Activated CD8-positive, alpha-beta T cell treated with anti-CD3 and anti-CD28 coated beads, Interleukin-2, amount 10 ng/mL, durations not matched to agents 7 days and 5 days (primary cell): ENCODE measurements at regions not wholly inside any gene's neighbourhood (a gene's known extent, or its start where the extent isn't known, plus 50 kb on each side); places are given as distances from the start of the nearest gene placed in this dataset.

ENCODE experiments used
- ATAC-seq: fragments of 150-1000 bp; cut with Tn5 transposase; one replicate; pipeline ENCODE4 v1.10.0; 2021; ENCODE audit warnings: moderate library complexity
- CTCF ChIA-PET: fragments of 350-600 bp; sonication (Branson Sonifier 250); formaldehyde crosslinking; loops from one replicate; lab custom pipeline; 2021; ENCODE audit warnings: antibody characterized with exemption; lab: Charles Lee
- POLR2A ChIA-PET: fragments of 350-600 bp; sonication (Branson Sonifier 250); formaldehyde crosslinking; loops from one replicate; lab custom pipeline; 2021; ENCODE audit warnings: antibody characterized with exemption; lab: Charles Lee
- DNase-seq: peaks from one replicate; pipeline ENCODE4 v3.0.0-alpha.2; 2020
- H3K27ac Mint-ChIP-seq: one replicate; pipeline ENCODE4 v1.8.0; 2021; ENCODE audit warnings: mild to moderate bottlenecking, mixed read lengths
- H3K27me3 Mint-ChIP-seq: one replicate; pipeline ENCODE4 v1.8.0; 2021; ENCODE audit warnings: low read depth, mixed read lengths
- H3K36me3 Mint-ChIP-seq: one replicate; pipeline ENCODE4 v1.8.0; 2021; ENCODE audit warnings: low read depth, mixed read lengths
- H3K4me1 Mint-ChIP-seq: one replicate; pipeline ENCODE4 v1.8.0; 2021; ENCODE audit warnings: low read depth, mixed read lengths
- H3K4me3 Mint-ChIP-seq: one replicate; pipeline ENCODE4 v1.8.0; 2021; ENCODE audit warnings: mild to moderate bottlenecking, mixed read lengths
- H3K9me3 Mint-ChIP-seq: one replicate; pipeline ENCODE4 v1.8.0; 2022; ENCODE audit warnings: mixed read lengths; ENCODE audit not compliant: insufficient read depth

DNA sequence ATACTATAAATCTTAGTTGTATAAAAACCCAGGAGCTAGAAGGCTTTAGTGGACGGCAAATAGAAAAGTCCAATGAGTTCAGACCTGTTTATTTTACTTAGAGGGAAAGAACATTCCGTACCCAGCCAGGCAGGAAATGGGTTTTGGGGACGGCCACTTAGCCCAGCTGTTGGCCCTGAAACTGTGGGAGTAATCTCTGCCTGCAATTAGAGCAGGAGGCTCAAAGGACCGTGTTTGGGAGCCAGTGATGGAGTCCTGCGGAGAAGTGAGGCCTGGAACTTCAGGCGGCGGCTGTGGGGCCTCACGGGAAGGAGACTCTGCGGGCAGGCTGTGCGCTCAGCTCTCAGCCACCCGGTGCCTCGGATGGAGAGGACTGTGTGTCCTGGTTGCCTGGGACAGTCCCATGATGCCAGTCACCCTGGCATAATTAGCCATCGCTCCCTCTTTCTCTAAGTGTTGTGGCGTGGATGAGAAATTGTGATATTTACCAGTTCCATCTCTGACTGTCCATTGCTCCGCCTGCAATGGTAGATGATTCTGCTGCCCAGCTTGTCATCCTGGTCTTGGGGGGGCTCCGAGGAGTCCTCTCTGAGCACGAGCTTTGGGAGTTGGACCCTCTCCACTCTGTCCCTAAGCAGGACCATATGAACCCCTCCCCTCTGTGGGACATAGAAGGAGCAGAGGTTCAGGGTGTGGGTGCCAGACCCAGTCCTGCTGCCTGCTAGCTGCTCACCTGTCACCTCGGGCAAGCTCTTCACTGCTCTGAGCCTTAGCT is 530.3 kb downstream of the TBC1D22A start:
- H3K4me3 Mint-ChIP-seq: no peak overlapping the region
- H3K36me3 Mint-ChIP-seq: no peaks in the 10 kb centered on the region
- DNase-seq (no peak), ATAC-seq (no peak)
- H3K27me3 Mint-ChIP-seq: no peaks in the 10 kb centered on the region
- CTCF ChIA-PET: no interaction called here
- no peak overlapping the region for H3K27ac Mint-ChIP-seq
- no peaks in the 10 kb centered on the region for H3K4me1 Mint-ChIP-seq
- no peaks in the 10 kb centered on the region for H3K9me3 Mint-ChIP-seq
- POLR2A ChIA-PET: no interaction called here

DNA sequence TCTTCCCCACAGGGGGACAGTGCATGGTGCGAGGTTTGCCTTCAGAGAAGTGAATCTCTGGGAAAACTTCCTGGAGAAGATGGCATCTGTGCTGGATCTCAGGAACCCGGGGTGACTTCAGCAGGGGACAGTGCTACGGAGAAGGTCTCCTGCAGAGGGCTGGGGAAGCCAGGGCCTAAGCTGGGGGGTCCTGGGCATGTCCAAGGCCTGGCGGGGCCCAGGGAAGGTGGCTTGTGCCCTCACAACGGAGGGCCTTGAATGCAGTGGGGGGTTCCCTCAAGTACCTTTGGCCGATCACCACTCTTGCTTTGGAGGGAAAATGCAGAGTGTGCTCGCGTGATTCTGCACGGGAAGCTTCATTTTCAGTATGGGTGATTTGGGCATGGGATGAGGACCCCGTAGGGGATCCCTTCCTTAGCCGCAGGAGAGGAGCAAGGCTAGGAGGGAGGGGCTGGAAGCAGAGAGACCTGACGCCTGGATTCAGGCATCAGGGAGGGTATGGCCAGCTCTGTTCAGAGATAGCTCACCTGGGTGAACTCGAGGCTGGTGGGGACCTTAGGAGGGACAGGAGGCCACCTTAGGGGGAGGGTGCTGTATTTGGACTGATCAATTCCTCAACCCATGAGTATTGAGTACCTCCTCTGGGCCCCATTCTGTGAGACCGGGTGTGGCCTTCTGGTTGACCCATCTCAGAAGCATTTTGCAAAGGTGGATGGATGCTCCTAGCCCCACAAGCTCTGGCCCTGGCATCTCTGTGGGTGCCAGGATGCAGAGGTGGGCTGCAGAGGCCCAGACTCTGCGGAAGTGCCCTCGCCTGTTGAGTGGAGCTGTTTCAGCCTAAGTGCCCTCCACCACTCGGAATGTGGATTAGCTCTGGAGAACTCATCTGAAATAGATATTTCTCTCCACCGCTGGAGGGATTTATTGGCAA is 529.4 kb downstream of the TBC1D22A start:
- H3K9me3 Mint-ChIP-seq: no peaks in the 10 kb centered on the region
- no peaks in the 10 kb centered on the region for H3K27me3 Mint-ChIP-seq
- CTCF ChIA-PET: no interaction called here
- no peaks in the 10 kb centered on the region for H3K4me1 Mint-ChIP-seq
- ATAC-seq (no peak), DNase-seq (no peak)
- H3K36me3 Mint-ChIP-seq: no peaks in the 10 kb centered on the region
- no peak overlapping the region for H3K4me3 Mint-ChIP-seq
- no peak overlapping the region for H3K27ac Mint-ChIP-seq
- POLR2A ChIA-PET: no interaction called here

DNA sequence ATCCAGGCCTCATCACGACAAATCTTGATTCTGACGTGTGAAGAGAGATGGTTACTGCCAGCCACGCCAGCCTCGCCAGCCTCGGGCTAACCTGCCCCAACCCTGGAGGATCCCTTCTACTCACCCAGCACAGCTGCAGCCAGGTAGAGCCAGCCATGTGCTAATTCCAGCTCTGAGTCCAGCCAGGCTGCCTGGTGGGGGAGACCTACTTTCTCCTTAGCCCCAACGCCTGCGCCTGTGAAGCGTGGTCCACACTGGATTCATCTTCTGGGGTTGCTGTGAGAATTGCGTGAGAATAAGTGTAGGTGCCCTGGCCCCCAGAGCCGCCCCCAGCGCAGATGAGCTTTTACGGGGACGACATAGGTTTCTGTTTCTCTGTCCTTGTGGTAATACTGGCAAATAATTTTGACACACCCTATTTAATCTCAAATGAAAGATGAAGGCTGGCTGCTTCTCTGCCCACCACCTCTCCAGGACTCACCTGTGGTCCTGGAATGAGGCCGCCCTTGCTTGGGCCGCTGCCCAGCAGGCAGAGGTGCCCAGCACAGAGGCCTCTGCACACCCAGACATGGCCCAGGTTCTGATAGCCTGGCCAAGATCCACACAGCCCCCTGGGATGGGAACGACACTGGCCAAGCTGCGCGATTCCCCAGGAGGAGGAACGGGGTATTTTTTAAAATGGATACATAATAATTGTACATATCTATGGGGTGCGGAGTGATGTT is 528.4 kb downstream of the TBC1D22A start:
- Mint-ChIP-seq H3K27ac (no peak overlapping the region), H3K36me3 (no peaks in the 10 kb centered on the region), H3K27me3 (no peaks in the 10 kb centered on the region), H3K4me3 (no peak overlapping the region), H3K9me3 (no peaks in the 10 kb centered on the region), H3K4me1 (no peaks in the 10 kb centered on the region)
- CTCF ChIA-PET: no interaction called here
- no peak for ATAC-seq
- POLR2A ChIA-PET: no interaction called here
- no peak for DNase-seq

- CTCF ChIA-PET: no interaction called here
- Mint-ChIP-seq H3K36me3 (no peaks in the 10 kb centered on the region), H3K9me3 (no peaks in the 10 kb centered on the region), H3K27me3 (no peaks in the 10 kb centered on the region), H3K4me1 (no peaks in the 10 kb centered on the region), H3K27ac (no peak overlapping the region), H3K4me3 (no peak overlapping the region)
- ATAC-seq (no peak), DNase-seq (no peak)
- POLR2A ChIA-PET: no interaction called here
These were observed 527.0 kb downstream of the TBC1D22A start for GRCh38 chr22:47289336-47289985.

GRCh38 chr22:47288680-47289079 is 526.2 kb downstream of the TBC1D22A start:
- ChIA-PET POLR2A (no interaction called here), CTCF (no interaction called here)
- Mint-ChIP-seq H3K27ac (no peak overlapping the region), H3K4me3 (no peak overlapping the region), H3K9me3 (no peaks in the 10 kb centered on the region), H3K36me3 (no peaks in the 10 kb centered on the region), H3K27me3 (no peaks in the 10 kb centered on the region), H3K4me1 (no peaks in the 10 kb centered on the region)
- DNase-seq (no peak), ATAC-seq (no peak)

GRCh38 chr22:47287516-47287915 is 525.1 kb downstream of the TBC1D22A start:
- Mint-ChIP-seq H3K9me3 (no peaks in the 10 kb centered on the region), H3K4me3 (no peak overlapping the region), H3K36me3 (no peaks in the 10 kb centered on the region), H3K4me1 (no peaks in the 10 kb centered on the region), H3K27ac (no peak overlapping the region), H3K27me3 (no peaks in the 10 kb centered on the region)
- POLR2A ChIA-PET: no interaction called here
- CTCF ChIA-PET: no interaction called here
- DNase-seq: no peak
- ATAC-seq: no peak

- Mint-ChIP-seq H3K4me1 (no peaks in the 10 kb centered on the region), H3K27ac (no peak overlapping the region)
These were observed 524.1 kb downstream of the TBC1D22A start for GRCh38 chr22:47286590-47286989.

GRCh38 chr22:47285981-47286380 is 523.5 kb downstream of the TBC1D22A start:
- Mint-ChIP-seq H3K36me3 (no peaks in the 10 kb centered on the region), H3K27ac (no peak overlapping the region), H3K27me3 (no peaks in the 10 kb centered on the region), H3K4me3 (no peak overlapping the region), H3K9me3 (no peaks in the 10 kb centered on the region), H3K4me1 (no peaks in the 10 kb centered on the region)
- ATAC-seq (no peak), DNase-seq (no peak)
- ChIA-PET POLR2A (no interaction called here), CTCF (no interaction called here)

More at GRCh38 chr22:47286590-47286989, 524.1 kb downstream of the TBC1D22A start:
- ChIA-PET POLR2A (no interaction called here), CTCF (no interaction called here)
- no peak for ATAC-seq
- no peak overlapping the region for H3K4me3 Mint-ChIP-seq
- no peaks in the 10 kb centered on the region for H3K9me3 Mint-ChIP-seq
- no peaks in the 10 kb centered on the region for H3K36me3 Mint-ChIP-seq
- no peak for DNase-seq
- H3K27me3 Mint-ChIP-seq: no peaks in the 10 kb centered on the region

GRCh38 chr22:47284822-47285221 is 522.4 kb downstream of the TBC1D22A start:
- no peak overlapping the region for H3K4me3 Mint-ChIP-seq
- H3K36me3 Mint-ChIP-seq: no peaks in the 10 kb centered on the region
- ATAC-seq (no peak), DNase-seq (no peak)
- ChIA-PET CTCF (no interaction called here), POLR2A (no interaction called here)
- H3K9me3 Mint-ChIP-seq: no peaks in the 10 kb centered on the region
- H3K4me1 Mint-ChIP-seq: no peaks in the 10 kb centered on the region
- H3K27ac Mint-ChIP-seq: no peak overlapping the region
- H3K27me3 Mint-ChIP-seq: no peaks in the 10 kb centered on the region

DNA sequence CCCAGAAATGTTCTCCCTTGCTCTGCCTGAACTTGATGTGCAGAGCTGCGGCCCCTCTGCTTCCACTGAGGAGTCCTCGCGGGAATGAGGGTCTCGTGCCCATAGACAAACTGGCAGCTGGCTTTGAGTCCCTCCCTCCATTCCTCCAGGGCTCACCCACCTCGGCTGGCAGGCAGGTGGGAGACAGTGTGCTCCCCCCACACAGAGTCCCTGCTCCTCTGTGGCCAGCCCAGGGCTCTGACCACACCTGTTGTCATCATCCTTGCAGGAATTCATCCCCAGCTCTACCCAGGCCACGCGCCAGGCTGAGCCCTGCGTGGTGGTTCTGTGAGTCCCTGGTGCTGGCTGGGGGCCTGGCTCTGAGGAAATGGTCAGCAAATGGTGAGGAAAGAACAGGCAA is 521.9 kb downstream of the TBC1D22A start:
- ChIA-PET POLR2A (no interaction called here), CTCF (no interaction called here)
- no peaks in the 10 kb centered on the region for H3K36me3 Mint-ChIP-seq
- no peak overlapping the region for H3K27ac Mint-ChIP-seq
- no peaks in the 10 kb centered on the region for H3K27me3 Mint-ChIP-seq
- H3K4me3 Mint-ChIP-seq: no peak overlapping the region
- ATAC-seq (no peak), DNase-seq (no peak)
- H3K9me3 Mint-ChIP-seq: no peaks in the 10 kb centered on the region
- no peaks in the 10 kb centered on the region for H3K4me1 Mint-ChIP-seq

- Mint-ChIP-seq H3K4me3 (no peak overlapping the region), H3K27me3 (no peaks in the 10 kb centered on the region), H3K9me3 (no peaks in the 10 kb centered on the region), H3K4me1 (no peaks in the 10 kb centered on the region), H3K27ac (no peak overlapping the region), H3K36me3 (no peaks in the 10 kb centered on the region)
- DNase-seq: no peak
- ATAC-seq: no peak
- ChIA-PET POLR2A (no interaction called here), CTCF (no interaction called here)
These were observed 521.3 kb downstream of the TBC1D22A start for GRCh38 chr22:47283616-47284270.
